SK-N-SH (cell line): ENCODE measurements at regions not wholly inside any gene's neighbourhood (a gene's known extent, or its start where the extent isn't known, plus 50 kb on each side); places are given as distances from the start of the nearest gene placed in this dataset.

Source experiments
- CTCF ChIP-seq: fragments of 200-600 bp; sonication (generic); IDR thresholded peaks from 2 replicates; pipeline ENCODE4 v1.6.1; 2017; ENCODE audit warnings: antibody characterized with exemption, mild to moderate bottlenecking, moderate library complexity
- EZH2phosphoT487 ChIP-seq: fragments of 200-600 bp; sonication (generic); IDR thresholded peaks from 2 replicates; pipeline ENCODE4 v1.6.1; 2017; ENCODE audit warnings: low read depth, mixed run types, mild to moderate bottlenecking, antibody characterized with exemption, moderate library complexity, borderline replicate concordance
- GABPA ChIP-seq: IDR thresholded peaks from 2 replicates; pipeline ENCODE4 v1.4.0; 2012; ENCODE audit warnings: low read depth, mild to moderate bottlenecking
- GATA2 ChIP-seq: sonication (generic); formaldehyde crosslinking; IDR thresholded peaks from 2 replicates; pipeline ENCODE4 v1.5.0; 2020; ENCODE audit warnings: mild to moderate bottlenecking, missing genetic modification reagents
- JUND ChIP-seq: IDR thresholded peaks from 2 replicates; pipeline ENCODE4 v1.4.0; 2012
- MEF2A ChIP-seq: IDR thresholded peaks from 2 replicates; pipeline ENCODE4 v1.4.0; 2012; ENCODE audit warnings: low read depth, borderline replicate concordance
- MXI1 ChIP-seq: IDR thresholded peaks from 2 replicates; pipeline ENCODE4 v1.6.1; 2012; ENCODE audit warnings: mild to moderate bottlenecking, low read depth, low read length, improper control_type of control experiment
- POLR2AphosphoS5 ChIP-seq: IDR thresholded peaks from 2 replicates; pipeline ENCODE4 v1.6.1; 2012; ENCODE audit warnings: low read depth, low read length
- REST ChIP-seq: IDR thresholded peaks from 2 replicates; pipeline ENCODE4 v1.6.1; 2012; ENCODE audit warnings: mild to moderate bottlenecking, low read depth, low read length, moderate library complexity
- SMC3 ChIP-seq: IDR thresholded peaks from 2 replicates; pipeline ENCODE4 v1.6.1; 2012; ENCODE audit warnings: low read depth, low read length, improper control_type of control experiment
- TAF1 ChIP-seq: IDR thresholded peaks from 2 replicates; pipeline ENCODE4 v1.6.1; 2012; ENCODE audit warnings: low read depth, mild to moderate bottlenecking, low read length, moderate library complexity, borderline replicate concordance
- TF ChIP-seq, protein P1 (sequence below): IDR thresholded peaks from 2 replicates; pipeline ENCODE4 v1.4.0; 2012; ENCODE audit warnings: low read depth
- TF ChIP-seq, protein P2 (sequence below): IDR thresholded peaks from 2 replicates; pipeline ENCODE4 v1.4.0; 2012; ENCODE audit warnings: low read depth, borderline replicate concordance

DNA sequence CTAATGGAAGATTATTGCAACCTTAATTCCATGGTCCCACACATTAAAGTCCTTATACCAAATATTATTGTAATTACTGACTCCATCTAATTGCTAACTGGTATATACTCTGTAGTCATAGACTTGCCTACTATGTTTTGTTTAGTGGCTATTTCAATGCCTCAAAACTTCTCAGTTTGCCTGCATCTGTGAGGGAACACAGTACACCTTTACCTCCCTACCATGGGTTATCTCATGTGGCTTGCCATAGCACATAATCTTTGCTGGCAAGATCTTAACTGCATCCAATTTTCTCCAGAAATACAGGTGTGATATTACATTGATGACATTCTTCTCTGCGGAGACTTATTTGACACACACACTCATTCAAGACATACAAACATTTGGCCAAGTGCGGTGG lies 107.1 kb upstream of the ZNF184 start:
- no peak for TF ChIP-seq CTCF
- TF ChIP-seq JUND: no peak
- TF ChIP-seq, protein P1, sequence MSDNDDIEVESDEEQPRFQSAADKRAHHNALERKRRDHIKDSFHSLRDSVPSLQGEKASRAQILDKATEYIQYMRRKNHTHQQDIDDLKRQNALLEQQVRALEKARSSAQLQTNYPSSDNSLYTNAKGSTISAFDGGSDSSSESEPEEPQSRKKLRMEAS: no peak
- TF ChIP-seq, protein P2, sequence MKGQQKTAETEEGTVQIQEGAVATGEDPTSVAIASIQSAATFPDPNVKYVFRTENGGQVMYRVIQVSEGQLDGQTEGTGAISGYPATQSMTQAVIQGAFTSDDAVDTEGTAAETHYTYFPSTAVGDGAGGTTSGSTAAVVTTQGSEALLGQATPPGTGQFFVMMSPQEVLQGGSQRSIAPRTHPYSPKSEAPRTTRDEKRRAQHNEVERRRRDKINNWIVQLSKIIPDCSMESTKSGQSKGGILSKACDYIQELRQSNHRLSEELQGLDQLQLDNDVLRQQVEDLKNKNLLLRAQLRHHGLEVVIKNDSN: no peak
- TF ChIP-seq GATA2: no peak
- TF ChIP-seq POLR2AphosphoS5: no peak
- TF ChIP-seq SMC3: no peak
- no peak for TF ChIP-seq TAF1
- TF ChIP-seq REST: no peak
- TF ChIP-seq MEF2A: no peak
- no peak for TF ChIP-seq EZH2phosphoT487
- TF ChIP-seq MXI1: no peak
- no peak for TF ChIP-seq GABPA
